ENCODE measurements at regions not wholly inside any gene's neighbourhood (a gene's known extent, or its start where the extent isn't known, plus 50 kb on each side); places are given as distances from the start of the nearest gene placed in this dataset.

DNA sequence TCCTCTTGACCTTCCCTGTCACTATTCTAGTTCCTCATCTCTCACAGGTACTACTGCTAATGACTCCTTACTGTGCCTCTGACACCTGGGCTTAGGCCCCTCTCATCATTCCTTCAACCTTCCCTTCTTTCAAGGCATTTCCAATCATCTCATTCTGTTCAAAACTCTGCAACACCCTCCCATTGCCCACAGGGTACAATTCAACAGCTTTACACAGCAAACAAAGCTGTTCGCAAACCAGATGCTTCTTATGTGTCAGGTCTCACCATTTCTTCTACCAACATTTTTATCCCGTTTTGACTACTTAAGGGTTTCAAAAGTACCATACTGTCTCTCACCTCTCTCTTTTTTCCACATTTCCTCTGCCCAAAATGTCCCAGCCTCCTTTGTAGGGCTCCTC lies 84.4 kb upstream of the ID4 start:
- no peaks in the 10 kb centered on the region for H3K9me3 Mint-ChIP-seq
- H3K4me1 Mint-ChIP-seq (ENCODE audit: low read depth), result no peaks in the 10 kb centered on the region
- CTCF ChIA-PET, result no interaction called here
- H3K27me3 Mint-ChIP-seq, result no peaks in the 10 kb centered on the region
- no peak overlapping the region for H3K4me3 ChIP-seq (ENCODE audit: low read length)
- intact Hi-C loops (cut with DNase I, micrococcal nuclease), result no loop called here
- POLR2A ChIA-PET, result no interaction called here
- H3K27ac Mint-ChIP-seq, result no peak overlapping the region
- H3K27ac ChIP-seq (ENCODE audit: low read depth in 1 of 2, low read length in 2 of 2), result no peak overlapping the region
- TF ChIP-seq, protein P1, sequence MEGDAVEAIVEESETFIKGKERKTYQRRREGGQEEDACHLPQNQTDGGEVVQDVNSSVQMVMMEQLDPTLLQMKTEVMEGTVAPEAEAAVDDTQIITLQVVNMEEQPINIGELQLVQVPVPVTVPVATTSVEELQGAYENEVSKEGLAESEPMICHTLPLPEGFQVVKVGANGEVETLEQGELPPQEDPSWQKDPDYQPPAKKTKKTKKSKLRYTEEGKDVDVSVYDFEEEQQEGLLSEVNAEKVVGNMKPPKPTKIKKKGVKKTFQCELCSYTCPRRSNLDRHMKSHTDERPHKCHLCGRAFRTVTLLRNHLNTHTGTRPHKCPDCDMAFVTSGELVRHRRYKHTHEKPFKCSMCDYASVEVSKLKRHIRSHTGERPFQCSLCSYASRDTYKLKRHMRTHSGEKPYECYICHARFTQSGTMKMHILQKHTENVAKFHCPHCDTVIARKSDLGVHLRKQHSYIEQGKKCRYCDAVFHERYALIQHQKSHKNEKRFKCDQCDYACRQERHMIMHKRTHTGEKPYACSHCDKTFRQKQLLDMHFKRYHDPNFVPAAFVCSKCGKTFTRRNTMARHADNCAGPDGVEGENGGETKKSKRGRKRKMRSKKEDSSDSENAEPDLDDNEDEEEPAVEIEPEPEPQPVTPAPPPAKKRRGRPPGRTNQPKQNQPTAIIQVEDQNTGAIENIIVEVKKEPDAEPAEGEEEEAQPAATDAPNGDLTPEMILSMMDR (IDR thresholded peaks at IDR 0.05), result no peak
- ATAC-seq (ENCODE audit: poor library complexity), result no peak
- H3K4me1 ChIP-seq (ENCODE audit: insufficient read depth, low read length), result no peaks in the 10 kb centered on the region
- no peaks in the 10 kb centered on the region for H3K9me3 ChIP-seq (ENCODE audit: control insufficient read depth in 1 of 2, insufficient read depth in 1 of 2, low read length in 2 of 2)
- H3K36me3 Mint-ChIP-seq (ENCODE audit: low read depth), result no peaks in the 10 kb centered on the region
- H3K36me3 ChIP-seq (ENCODE audit: insufficient read depth, low read length), result no peaks in the 10 kb centered on the region
- no peak for DNase-seq
- H3K27me3 ChIP-seq (ENCODE audit: control insufficient read depth in 1 of 2, insufficient read depth in 2 of 2, low read length in 2 of 2), result no peaks in the 10 kb centered on the region
- no peak overlapping the region for H3K4me3 Mint-ChIP-seq

DNA sequence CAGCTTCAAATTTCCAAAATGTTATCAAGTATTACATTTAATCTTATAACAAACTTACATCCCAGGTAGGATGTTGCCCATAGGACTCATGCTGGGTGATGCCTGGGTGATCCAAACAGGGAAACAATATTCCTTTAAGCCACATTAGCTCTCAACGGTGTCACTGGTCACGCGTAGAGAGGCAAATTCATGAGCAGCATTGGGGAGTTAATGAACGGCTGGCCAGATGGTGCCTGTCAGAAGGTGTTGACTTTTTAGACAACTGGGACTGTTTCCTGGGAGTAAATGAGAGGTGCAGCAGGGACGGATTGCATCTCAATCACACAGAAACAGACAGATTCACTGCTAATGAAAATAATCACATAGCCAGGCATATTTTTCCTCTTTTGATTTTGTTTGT lies 83.3 kb upstream of the ID4 start:
- no peaks in the 10 kb centered on the region for H3K36me3 ChIP-seq (ENCODE audit: insufficient read depth, low read length)
- no peak for DNase-seq
- CTCF ChIA-PET, result no interaction called here
- no peaks in the 10 kb centered on the region for H3K4me1 Mint-ChIP-seq (ENCODE audit: low read depth)
- H3K9me3 Mint-ChIP-seq, result no peaks in the 10 kb centered on the region
- POLR2A ChIA-PET, result no interaction called here
- TF ChIP-seq, protein P1 (IDR thresholded peaks at IDR 0.05), result no peak
- H3K27me3 ChIP-seq (ENCODE audit: control insufficient read depth in 1 of 2, insufficient read depth in 2 of 2, low read length in 2 of 2), result no peaks in the 10 kb centered on the region
- no peak overlapping the region for H3K27ac Mint-ChIP-seq
- H3K36me3 Mint-ChIP-seq (ENCODE audit: low read depth), result no peaks in the 10 kb centered on the region
- H3K27me3 Mint-ChIP-seq, result peaks cover 5% of the 10 kb centered on the region
- intact Hi-C loops (cut with DNase I, micrococcal nuclease), result no loop called here
- no peak overlapping the region for H3K27ac ChIP-seq (ENCODE audit: low read depth in 1 of 2, low read length in 2 of 2)
- H3K4me1 ChIP-seq (ENCODE audit: insufficient read depth, low read length), result no peaks in the 10 kb centered on the region
- ATAC-seq (ENCODE audit: poor library complexity), result no peak
- no peaks in the 10 kb centered on the region for H3K9me3 ChIP-seq (ENCODE audit: control insufficient read depth in 1 of 2, insufficient read depth in 1 of 2, low read length in 2 of 2)
- H3K4me3 ChIP-seq (ENCODE audit: low read length), result no peak overlapping the region
- no peak overlapping the region for H3K4me3 Mint-ChIP-seq

DNA sequence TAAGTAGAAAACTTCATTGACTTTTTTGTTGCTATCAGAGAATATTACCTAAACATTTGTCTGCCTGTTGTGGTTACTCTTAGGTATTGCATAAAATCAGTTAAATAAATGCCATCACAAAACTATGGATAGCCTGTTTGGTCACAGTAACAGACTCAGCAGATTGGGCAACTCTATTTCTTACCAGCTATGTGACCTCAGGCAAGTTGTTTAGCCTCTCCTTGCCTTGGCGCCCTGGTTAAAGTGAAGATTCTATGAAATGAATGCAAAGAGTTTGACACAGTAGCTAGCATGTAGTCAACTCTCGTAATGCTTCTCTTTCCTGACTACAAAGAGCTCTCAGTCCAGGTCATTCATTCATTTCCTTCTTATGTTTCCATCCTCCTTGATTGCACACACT lies 82.5 kb upstream of the ID4 start:
- no peak overlapping the region for H3K4me3 Mint-ChIP-seq
- H3K9me3 ChIP-seq (ENCODE audit: control insufficient read depth in 1 of 2, insufficient read depth in 1 of 2, low read length in 2 of 2), result no peaks in the 10 kb centered on the region
- intact Hi-C loops (cut with DNase I, micrococcal nuclease), result no loop called here
- TF ChIP-seq, protein P1 (IDR thresholded peaks at IDR 0.05), result no peak
- H3K27ac Mint-ChIP-seq, result no peak overlapping the region
- DNase-seq (no peak), ATAC-seq (ENCODE audit: poor library complexity) (no peak)
- CTCF ChIA-PET, result no interaction called here
- no peaks in the 10 kb centered on the region for H3K36me3 ChIP-seq (ENCODE audit: insufficient read depth, low read length)
- no peak overlapping the region for H3K4me3 ChIP-seq (ENCODE audit: low read length)
- POLR2A ChIA-PET, result no interaction called here
- H3K4me1 Mint-ChIP-seq (ENCODE audit: low read depth), result no peaks in the 10 kb centered on the region
- H3K27me3 Mint-ChIP-seq, result peaks cover 5% of the 10 kb centered on the region
- H3K27me3 ChIP-seq (ENCODE audit: control insufficient read depth in 1 of 2, insufficient read depth in 2 of 2, low read length in 2 of 2), result no peaks in the 10 kb centered on the region
- H3K4me1 ChIP-seq (ENCODE audit: insufficient read depth, low read length), result no peaks in the 10 kb centered on the region
- H3K27ac ChIP-seq (ENCODE audit: low read depth in 1 of 2, low read length in 2 of 2), result no peak overlapping the region
- no peaks in the 10 kb centered on the region for H3K36me3 Mint-ChIP-seq (ENCODE audit: low read depth)
- no peaks in the 10 kb centered on the region for H3K9me3 Mint-ChIP-seq

Data from CD4-positive, alpha-beta T cell (primary cell).